ENCODE measurements at regions not wholly inside any gene's neighbourhood (a gene's known extent, or its start where the extent isn't known, plus 50 kb on each side); places are given as distances from the start of the nearest gene placed in this dataset.

DNA sequence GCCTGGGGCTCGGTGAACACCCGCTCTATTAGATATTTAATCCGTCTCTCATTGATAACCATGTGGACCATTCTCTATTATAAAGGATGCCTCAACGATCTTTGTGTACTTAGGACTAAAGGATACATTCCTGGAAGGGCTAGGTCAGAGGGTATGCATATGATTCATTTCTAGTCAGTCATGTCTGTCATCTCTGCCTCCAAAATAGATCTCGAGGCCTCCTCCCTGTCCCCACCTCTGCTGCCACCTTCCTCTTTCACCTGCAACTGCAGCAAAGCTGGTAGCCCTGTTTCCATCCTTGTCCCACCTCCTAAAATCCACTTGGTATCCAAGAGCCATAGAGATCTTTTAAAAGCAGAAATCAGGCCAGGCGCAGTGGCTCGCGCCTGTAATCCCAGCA lies 121.5 kb downstream of the KATNIP start:
- Histone ChIP-seq H3K4me1 (ENCODE audit: insufficient read depth, low read length) (peaks cover 1% of the 10 kb centered on the region), H3K27me3 (ENCODE audit: control insufficient read depth in 1 of 2, insufficient read depth in 2 of 2, low read length in 2 of 2) (no peaks in the 10 kb centered on the region), H3K4me3 (replicated peaks in 1 of 3; ENCODE audit: insufficient read depth in 1 of 3, low read depth in 2 of 3, low read length in 3 of 3) (no peak overlapping the region), H4K20me1 (ENCODE audit: insufficient read depth, low read length) (no peaks in the 10 kb centered on the region), H3K4me2 (ENCODE audit: low read depth, low read length) (no peak overlapping the region), H3K27ac (ENCODE audit: extremely low read length, insufficient read depth, low read length) (no peak overlapping the region), H3K9me3 (ENCODE audit: low read length) (no peaks in the 10 kb centered on the region), H3K9ac (ENCODE audit: insufficient read depth, low read depth, low read length) (no peak overlapping the region), H3K36me3 (replicated peaks in 1 of 2; ENCODE audit: control insufficient read depth in 1 of 2, insufficient read depth in 2 of 2, low read length in 2 of 2) (no peaks in the 10 kb centered on the region), H2AFZ (ENCODE audit: low read length) (no peak overlapping the region), H3K79me2 (ENCODE audit: insufficient read depth, low read length) (no peaks in the 10 kb centered on the region)
- POLR2A ChIA-PET, result no interaction called here
- CTCF ChIA-PET (ENCODE audit: low intra/inter-chr PET ratio, low total read pairs), result no interaction called here
- TF ChIP-seq ZNF101 (CRISPR knock-in tag; IDR thresholded peaks at IDR 0.05; ENCODE audit: borderline replicate concordance, low read depth), result no peak
- TF ChIP-seq NFATC3 (CRISPR knock-in tag; IDR thresholded peaks at IDR 0.05), result no peak
- no peak for TF ChIP-seq FOXK1 (CRISPR knock-in tag; IDR thresholded peaks at IDR 0.05; ENCODE audit: borderline replicate concordance, low read depth)
- TF ChIP-seq ZNF558 (CRISPR knock-in tag; IDR thresholded peaks at IDR 0.05; ENCODE audit: borderline replicate concordance), result no peak
- TF ChIP-seq ZBTB42 (CRISPR knock-in tag; IDR thresholded peaks at IDR 0.05), result no peak
- TF ChIP-seq ZBTB21 (CRISPR knock-in tag; IDR thresholded peaks at IDR 0.05), result no peak
- TF ChIP-seq ZNF253 (CRISPR knock-in tag; IDR thresholded peaks at IDR 0.05; ENCODE audit: borderline replicate concordance), result no peak
- TF ChIP-seq, protein P1, sequence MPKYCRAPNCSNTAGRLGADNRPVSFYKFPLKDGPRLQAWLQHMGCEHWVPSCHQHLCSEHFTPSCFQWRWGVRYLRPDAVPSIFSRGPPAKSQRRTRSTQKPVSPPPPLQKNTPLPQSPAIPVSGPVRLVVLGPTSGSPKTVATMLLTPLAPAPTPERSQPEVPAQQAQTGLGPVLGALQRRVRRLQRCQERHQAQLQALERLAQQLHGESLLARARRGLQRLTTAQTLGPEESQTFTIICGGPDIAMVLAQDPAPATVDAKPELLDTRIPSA (CRISPR knock-in tag; IDR thresholded peaks at IDR 0.05; ENCODE audit: borderline replicate concordance), result no peak
- no peak for TF ChIP-seq NONO (IDR thresholded peaks at IDR 0.05)
- TF ChIP-seq NONO (CRISPR knock-in tag; conservative IDR thresholded peaks at IDR 0.05), result no peak
- no peak for TF ChIP-seq CREM (IDR thresholded peaks at IDR 0.05)
- TF ChIP-seq CREM (CRISPR knock-in tag; IDR thresholded peaks at IDR 0.05), result no peak
- TF ChIP-seq SP140L (CRISPR knock-in tag; IDR thresholded peaks at IDR 0.05; ENCODE audit: borderline replicate concordance), result no peak
- TF ChIP-seq, protein P2, sequence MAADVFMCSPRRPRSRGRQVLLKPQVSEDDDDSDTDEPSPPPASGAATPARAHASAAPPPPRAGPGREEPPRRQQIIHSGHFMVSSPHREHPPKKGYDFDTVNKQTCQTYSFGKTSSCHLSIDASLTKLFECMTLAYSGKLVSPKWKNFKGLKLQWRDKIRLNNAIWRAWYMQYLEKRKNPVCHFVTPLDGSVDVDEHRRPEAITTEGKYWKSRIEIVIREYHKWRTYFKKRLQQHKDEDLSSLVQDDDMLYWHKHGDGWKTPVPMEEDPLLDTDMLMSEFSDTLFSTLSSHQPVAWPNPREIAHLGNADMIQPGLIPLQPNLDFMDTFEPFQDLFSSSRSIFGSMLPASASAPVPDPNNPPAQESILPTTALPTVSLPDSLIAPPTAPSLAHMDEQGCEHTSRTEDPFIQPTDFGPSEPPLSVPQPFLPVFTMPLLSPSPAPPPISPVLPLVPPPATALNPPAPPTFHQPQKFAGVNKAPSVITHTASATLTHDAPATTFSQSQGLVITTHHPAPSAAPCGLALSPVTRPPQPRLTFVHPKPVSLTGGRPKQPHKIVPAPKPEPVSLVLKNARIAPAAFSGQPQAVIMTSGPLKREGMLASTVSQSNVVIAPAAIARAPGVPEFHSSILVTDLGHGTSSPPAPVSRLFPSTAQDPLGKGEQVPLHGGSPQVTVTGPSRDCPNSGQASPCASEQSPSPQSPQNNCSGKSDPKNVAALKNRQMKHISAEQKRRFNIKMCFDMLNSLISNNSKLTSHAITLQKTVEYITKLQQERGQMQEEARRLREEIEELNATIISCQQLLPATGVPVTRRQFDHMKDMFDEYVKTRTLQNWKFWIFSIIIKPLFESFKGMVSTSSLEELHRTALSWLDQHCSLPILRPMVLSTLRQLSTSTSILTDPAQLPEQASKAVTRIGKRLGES (CRISPR knock-in tag; IDR thresholded peaks at IDR 0.05; ENCODE audit: borderline replicate concordance), result no peak
- TF ChIP-seq ZNF484 (CRISPR knock-in tag; IDR thresholded peaks at IDR 0.05; ENCODE audit: borderline replicate concordance, low read depth), result no peak
- TF ChIP-seq MTA1 (CRISPR knock-in tag; IDR thresholded peaks at IDR 0.05; ENCODE audit: borderline replicate concordance), result no peak
- no peak for TF ChIP-seq ZNF572 (CRISPR knock-in tag; IDR thresholded peaks at IDR 0.05)
- TF ChIP-seq ZNF12 (CRISPR knock-in tag; IDR thresholded peaks at IDR 0.05), result no peak
- TF ChIP-seq ZMYM3 (CRISPR knock-in tag; IDR thresholded peaks at IDR 0.05), result no peak
- peak; percentile 41 for DNase-seq (ENCODE audit: low spot score)
- WGBS (ENCODE audit: low lambda C conversion rate), result 83% methylated on average over 8 of the region's 8 CpGs
- no peak for ATAC-seq
- intact Hi-C loops (cut with micrococcal nuclease; ENCODE audit: unreplicated experiment), result no loop called here
- no TSS peak for BruUV-seq (replicated peaks)
- in situ Hi-C loops (cut with HindIII; ENCODE audit: extremely low pct_ligation_motif_present, low pct_unique_long_range_greater_than_20kb), result no loop called here
- FAIRE-seq, result no peak

All from HepG2 (cell line).